Sigmoid colon (tissue), 6 donors: ENCODE measurements at regions not wholly inside any gene's neighbourhood (a gene's known extent, or its start where the extent isn't known, plus 50 kb on each side); places are given as distances from the start of the nearest gene placed in this dataset.

ENCODE experiments used
- DNase-seq: peaks from one replicate; pipeline ENCODE4 v3.0.0-alpha.2; 2019
- H3K27ac ChIP-seq, 4 donors: fragments of 200-600 bp; sonication (generic); one replicate each; pipeline ENCODE4 v1.5.1; 2016 to 2019; ENCODE audit warnings: mild to moderate bottlenecking in 1 of 4
- H3K27me3 ChIP-seq, 3 donors: fragments of 200-600 bp; sonication (generic); one replicate each; pipeline ENCODE4 v1.5.1; 2019; ENCODE audit warnings: mild to moderate bottlenecking in 1 of 3
- H3K36me3 ChIP-seq, 4 donors: fragments of 200-600 bp; sonication (generic); one replicate each; pipeline ENCODE4 v1.5.1; 2016 to 2019
- H3K4me1 ChIP-seq, 4 donors: fragments of 200-600 bp; sonication (generic); one replicate each; pipeline ENCODE4 v1.5.1; 2017 to 2019
- H3K4me3 ChIP-seq, 4 donors: fragments of 200-600 bp; sonication (generic); one replicate each; pipeline ENCODE4 v1.5.1; 2017 to 2019; ENCODE audit warnings: mild to moderate bottlenecking in 2 of 4, moderate library complexity in 1 of 4
- H3K9me3 ChIP-seq, 4 donors: fragments of 200-600 bp in 3 of 4; sonication (generic) in 3 of 4; one replicate each; pipeline versions ENCODE4 v1.5.1 to v1.6.1; 2013 to 2019
- CTCF ChIP-seq, 4 experiments: fragments of 450-650 bp in 3 of 4; fragments of 200-600 bp in 1 of 4; IDR thresholded peaks; one replicate each; pipeline ENCODE4 v1.5.1; 2016 to 2019; ENCODE audit warnings: antibody characterized with exemption in 4 of 4, mild to moderate bottlenecking in 3 of 4, moderate library complexity in 2 of 4
- EP300 ChIP-seq, 4 donors: sonication (generic); formaldehyde crosslinking; IDR thresholded peaks; one replicate each; pipeline ENCODE4 v1.6.1; 2017; ENCODE audit warnings: antibody characterized with exemption in 4 of 4
- POLR2A ChIP-seq, 2 donors: fragments of 450-650 bp; IDR thresholded peaks; one replicate each; pipeline ENCODE4 v1.6.1; 2016; ENCODE audit warnings: antibody characterized with exemption in 2 of 2, mild to moderate bottlenecking in 2 of 2, moderate library complexity in 2 of 2
- POLR2AphosphoS5 ChIP-seq, 4 donors: sonication (generic); formaldehyde crosslinking; IDR thresholded peaks; one replicate each; pipeline ENCODE4 v1.6.1; 2017; ENCODE audit warnings: antibody characterized with exemption in 4 of 4
- WGBS, 2 donors: extraction: QIAGEN DNeasy Blood & Tissue Kit; methylation state at CpG; one replicate each; pipeline ENCODE4 v1.1.7; 2013; 5-methylcytosine and 5-hydroxymethylcytosine counted together
- intact Hi-C: fragments of 100-400 bp; cut with DNase I; formaldehyde crosslinking; loops from one replicate; pipeline ENCODE4 v1.15.1; 2023
- donor health status: healthy with polysubstance abuse.
- donor health status: healthy.

- no peak for DNase-seq
- Histone ChIP-seq H3K27ac (no peak overlapping the region), H3K4me3 (no peak overlapping the region), H3K9me3 (peaks cover 0 to 4% (median 0%) of the 10 kb centered on the region in 4 donors), H3K36me3 (no peaks in the 10 kb centered on the region), H3K4me1 (no peaks in the 10 kb centered on the region), H3K27me3 (no peaks in the 10 kb centered on the region)
- TF ChIP-seq POLR2A (IDR thresholded peaks at IDR 0.05): no peak
- TF ChIP-seq CTCF (IDR thresholded peaks at IDR 0.05): no peak
- no peak for TF ChIP-seq EP300 (IDR thresholded peaks at IDR 0.05)
- TF ChIP-seq POLR2AphosphoS5 (IDR thresholded peaks at IDR 0.05): no peak
- 77 to 86% methylated on average over 3 of the region's 3 CpGs for WGBS, 2 donors
- intact Hi-C loops: no loop called here
Observed at GRCh38 chr14:25765909-25766308, 716.0 kb upstream of the STXBP6 start.

GRCh38 chr14:25759920-25760655 lies 710.1 kb upstream of the STXBP6 start:
- no peak overlapping the region for H3K27ac ChIP-seq
- H3K4me1 ChIP-seq: no peaks in the 10 kb centered on the region
- H3K4me3 ChIP-seq: no peak overlapping the region
- no peak for TF ChIP-seq POLR2AphosphoS5 (IDR thresholded peaks at IDR 0.05)
- no peak for TF ChIP-seq CTCF (IDR thresholded peaks at IDR 0.05)
- TF ChIP-seq EP300 (IDR thresholded peaks at IDR 0.05): no peak
- TF ChIP-seq POLR2A (IDR thresholded peaks at IDR 0.05): no peak
- peaks cover 0 to 4% (median 0%) of the 10 kb centered on the region in 4 donors for H3K9me3 ChIP-seq
- WGBS, 2 donors: 65 to 77% methylated on average over 9 of the region's 9 CpGs
- intact Hi-C loops: no loop called here
- no peaks in the 10 kb centered on the region for H3K36me3 ChIP-seq
- H3K27me3 ChIP-seq: no peaks in the 10 kb centered on the region
- DNase-seq: no peak

- H3K27ac ChIP-seq: no peak overlapping the region
- peaks cover 0 to 4% (median 0%) of the 10 kb centered on the region in 4 donors for H3K9me3 ChIP-seq
- TF ChIP-seq POLR2A (IDR thresholded peaks at IDR 0.05) (no peak), POLR2AphosphoS5 (IDR thresholded peaks at IDR 0.05) (no peak), EP300 (IDR thresholded peaks at IDR 0.05) (no peak), CTCF (IDR thresholded peaks at IDR 0.05) (no peak)
- intact Hi-C loops: no loop called here
- H3K27me3 ChIP-seq: no peaks in the 10 kb centered on the region
- no peak for DNase-seq
- H3K4me1 ChIP-seq: no peaks in the 10 kb centered on the region
- no peak overlapping the region for H3K4me3 ChIP-seq
- H3K36me3 ChIP-seq: no peaks in the 10 kb centered on the region
- WGBS, 2 donors: 63 to 78% methylated on average over 2 of the region's 2 CpGs
Observed at GRCh38 chr14:25759256-25759655, 709.3 kb upstream of the STXBP6 start.

- Histone ChIP-seq H3K4me3 (no peak overlapping the region), H3K27me3 (no peaks in the 10 kb centered on the region), H3K36me3 (no peaks in the 10 kb centered on the region), H3K4me1 (no peaks in the 10 kb centered on the region), H3K9me3 (peaks cover 0 to 4% (median 0%) of the 10 kb centered on the region in 4 donors), H3K27ac (no peak overlapping the region)
- DNase-seq: no peak
- no peak for TF ChIP-seq EP300 (IDR thresholded peaks at IDR 0.05)
- no peak for TF ChIP-seq CTCF (IDR thresholded peaks at IDR 0.05)
- TF ChIP-seq POLR2A (IDR thresholded peaks at IDR 0.05): no peak
- no peak for TF ChIP-seq POLR2AphosphoS5 (IDR thresholded peaks at IDR 0.05)
- intact Hi-C loops: no loop called here
- WGBS, 2 donors: 71 to 74% methylated on average over 3 of the region's 3 CpGs
Observed at GRCh38 chr14:25757364-25757763, 707.4 kb upstream of the STXBP6 start.

GRCh38 chr14:25756876-25757275 lies 706.9 kb upstream of the STXBP6 start:
- Histone ChIP-seq H3K4me3 (no peak overlapping the region), H3K4me1 (no peaks in the 10 kb centered on the region), H3K36me3 (no peaks in the 10 kb centered on the region), H3K27ac (no peak overlapping the region), H3K9me3 (peaks cover 0 to 4% (median 0%) of the 10 kb centered on the region in 4 donors), H3K27me3 (no peaks in the 10 kb centered on the region)
- DNase-seq: no peak
- intact Hi-C loops: no loop called here
- TF ChIP-seq POLR2AphosphoS5 (IDR thresholded peaks at IDR 0.05) (no peak), EP300 (IDR thresholded peaks at IDR 0.05) (no peak), POLR2A (IDR thresholded peaks at IDR 0.05) (no peak), CTCF (IDR thresholded peaks at IDR 0.05) (no peak)
- WGBS, 2 donors: 77 to 88% methylated on average over 4 of the region's 4 CpGs
